HEK293 (cell line): ENCODE measurements at regions not wholly inside any gene's neighbourhood (a gene's known extent, or its start where the extent isn't known, plus 50 kb on each side); places are given as distances from the start of the nearest gene placed in this dataset.

Experiments used
- CTCF ChIP-seq: fragments of 450-650 bp; formaldehyde crosslinking; IDR thresholded peaks from 2 replicates; pipeline ENCODE4 v1.5.1; 2016; ENCODE audit warnings: missing biosample characterization, missing genetic modification characterization
- ZBTB17 ChIP-seq: fragments of 450-650 bp; formaldehyde crosslinking; IDR thresholded peaks from 2 replicates; pipeline ENCODE4 v1.5.1; 2016; ENCODE audit warnings: missing biosample characterization, missing genetic modification characterization
- ZNF274 ChIP-seq, 2 experiments: fragments of 200-500 bp in 1 of 2; fragments of 450-650 bp in 1 of 2; sonication (Bioruptor generic) in 1 of 2; formaldehyde crosslinking in 1 of 2; IDR thresholded peaks; 2 replicates each; pipeline versions ENCODE4 v1.5.1 to v1.6.1; 2014 to 2016; ENCODE audit warnings: borderline replicate concordance in 1 of 2, inconsistent platforms in 1 of 2, low read length in 1 of 2, missing biosample characterization in 1 of 2, missing genetic modification characterization in 1 of 2
- ZNF639 ChIP-seq: fragments of 450-650 bp; formaldehyde crosslinking; IDR thresholded peaks from 2 replicates; pipeline ENCODE4 v1.5.1; 2016; ENCODE audit warnings: missing biosample characterization, missing genetic modification characterization
- TF ChIP-seq, protein P1 (sequence below): fragments of 450-650 bp; formaldehyde crosslinking; IDR thresholded peaks from 2 replicates; pipeline ENCODE4 v1.5.1; 2017; ENCODE audit warnings: missing biosample characterization, missing genetic modification characterization

- TF ChIP-seq ZNF639 (tag by site-specific recombination) = no peak
- TF ChIP-seq, protein P1, sequence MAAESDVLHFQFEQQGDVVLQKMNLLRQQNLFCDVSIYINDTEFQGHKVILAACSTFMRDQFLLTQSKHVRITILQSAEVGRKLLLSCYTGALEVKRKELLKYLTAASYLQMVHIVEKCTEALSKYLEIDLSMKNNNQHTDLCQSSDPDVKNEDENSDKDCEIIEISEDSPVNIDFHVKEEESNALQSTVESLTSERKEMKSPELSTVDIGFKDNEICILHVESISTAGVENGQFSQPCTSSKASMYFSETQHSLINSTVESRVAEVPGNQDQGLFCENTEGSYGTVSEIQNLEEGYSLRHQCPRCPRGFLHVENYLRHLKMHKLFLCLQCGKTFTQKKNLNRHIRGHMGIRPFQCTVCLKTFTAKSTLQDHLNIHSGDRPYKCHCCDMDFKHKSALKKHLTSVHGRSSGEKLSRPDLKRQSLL (tag by site-specific recombination) = no peak
- TF ChIP-seq CTCF = no peak
- no peak for TF ChIP-seq ZBTB17
- TF ChIP-seq ZNF274 (IDR thresholded peaks at IDR 0.05; ENCODE audit: low read length) = no peak
- TF ChIP-seq ZNF274 (tag by site-specific recombination; IDR thresholded peaks at IDR 0.05; ENCODE audit: borderline replicate concordance) = no peak
Measured at GRCh38 chr18:42480441-42480840, 525.4 kb downstream of the PIK3C3 start.
